HUES64 (cell line): ENCODE measurements at regions not wholly inside any gene's neighbourhood (a gene's known extent, or its start where the extent isn't known, plus 50 kb on each side); places are given as distances from the start of the nearest gene placed in this dataset.

Source experiments
- H3K27ac ChIP-seq: 2 replicates; pipeline ENCODE4 v1.7.0; 2013; ENCODE audit warnings: low read depth, low read length, inconsistent platforms
- H3K27me3 ChIP-seq: 2 replicates; pipeline ENCODE4 v1.6.1; 2013; ENCODE audit warnings: mild to moderate bottlenecking, low read length; ENCODE audit not compliant: insufficient read depth
- H3K36me3 ChIP-seq: 2 replicates; pipeline ENCODE4 v1.6.1; 2013; ENCODE audit warnings: mild to moderate bottlenecking, low read length; ENCODE audit not compliant: insufficient read depth
- H3K4me1 ChIP-seq: 2 replicates; pipeline ENCODE4 v1.6.1; 2013; ENCODE audit warnings: mild to moderate bottlenecking, low read length, moderate library complexity; ENCODE audit not compliant: insufficient read depth
- H3K4me3 ChIP-seq: 2 replicates; pipeline ENCODE4 v1.5.1; 2013; ENCODE audit warnings: mild to moderate bottlenecking, low read length, moderate library complexity
- H3K9ac ChIP-seq: 2 replicates; pipeline ENCODE4 v1.6.1; 2013; ENCODE audit warnings: mild to moderate bottlenecking, low read depth, low read length
- H3K9me3 ChIP-seq: 2 replicates; pipeline ENCODE4 v1.6.1; 2013; ENCODE audit warnings: low read depth, low read length; ENCODE audit not compliant: insufficient read depth
- WGBS: fragments of 150-250, 120-280 bp; methylation state at CpG from one replicate; pipeline ENCODE4 v1.1.7; 2013; ENCODE audit warnings: missing lambda C conversion rate; 5-methylcytosine and 5-hydroxymethylcytosine counted together

- H3K9me3 ChIP-seq = no peaks in the 10 kb centered on the region
- H3K9ac ChIP-seq = no peak overlapping the region
- H3K36me3 ChIP-seq = no peaks in the 10 kb centered on the region
- H3K27me3 ChIP-seq = no peaks in the 10 kb centered on the region
- 92% methylated on average over 3 of the region's 3 CpGs for WGBS
- peaks cover 3% of the 10 kb centered on the region; the same call in 1 of the 2 replicates for H3K4me1 ChIP-seq
- no peak overlapping the region for H3K27ac ChIP-seq
- H3K4me3 ChIP-seq = no peak overlapping the region
Observed at GRCh38 chr1:58038574-58038973, 508.0 kb downstream of the OMA1 start.

DNA sequence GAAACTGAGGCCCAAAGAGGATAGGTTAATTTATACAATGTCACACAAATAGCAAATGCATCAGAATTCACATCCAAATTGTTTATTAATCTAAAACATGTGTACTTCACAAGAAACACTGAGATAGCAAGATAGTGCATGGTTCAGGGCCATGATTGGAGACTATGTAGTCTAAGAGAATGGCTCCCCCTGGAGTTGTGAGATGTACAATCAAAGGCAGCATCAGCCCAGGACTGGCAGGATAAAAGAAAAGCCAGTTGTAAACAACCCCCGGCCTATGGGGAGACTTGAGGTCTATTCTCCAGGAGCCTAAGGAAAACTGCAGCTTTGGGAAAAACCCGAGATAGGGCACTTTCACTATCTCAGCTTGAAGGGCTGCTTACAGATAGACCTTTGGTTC lies 511.0 kb downstream of the OMA1 start:
- H3K27me3 ChIP-seq = no peaks in the 10 kb centered on the region
- no peaks in the 10 kb centered on the region for H3K9me3 ChIP-seq
- no peak overlapping the region for H3K4me3 ChIP-seq
- H3K9ac ChIP-seq = no peak overlapping the region
- WGBS = 83% methylated on average over 2 of the region's 2 CpGs
- H3K36me3 ChIP-seq = no peaks in the 10 kb centered on the region
- H3K27ac ChIP-seq = no peak overlapping the region
- H3K4me1 ChIP-seq = peaks cover 27% of the 10 kb centered on the region

GRCh38 chr1:58033311-58033710 lies 513.2 kb downstream of the OMA1 start:
- Histone ChIP-seq H3K4me3 (no peak overlapping the region), H3K27ac (peak overlapping the region; percentile 87; the same call in 1 of the 2 replicates), H3K9me3 (no peaks in the 10 kb centered on the region), H3K9ac (no peak overlapping the region), H3K4me1 (peaks cover 44% of the 10 kb centered on the region), H3K36me3 (no peaks in the 10 kb centered on the region), H3K27me3 (no peaks in the 10 kb centered on the region)
- WGBS = 87% methylated on average over 2 of the region's 2 CpGs

DNA sequence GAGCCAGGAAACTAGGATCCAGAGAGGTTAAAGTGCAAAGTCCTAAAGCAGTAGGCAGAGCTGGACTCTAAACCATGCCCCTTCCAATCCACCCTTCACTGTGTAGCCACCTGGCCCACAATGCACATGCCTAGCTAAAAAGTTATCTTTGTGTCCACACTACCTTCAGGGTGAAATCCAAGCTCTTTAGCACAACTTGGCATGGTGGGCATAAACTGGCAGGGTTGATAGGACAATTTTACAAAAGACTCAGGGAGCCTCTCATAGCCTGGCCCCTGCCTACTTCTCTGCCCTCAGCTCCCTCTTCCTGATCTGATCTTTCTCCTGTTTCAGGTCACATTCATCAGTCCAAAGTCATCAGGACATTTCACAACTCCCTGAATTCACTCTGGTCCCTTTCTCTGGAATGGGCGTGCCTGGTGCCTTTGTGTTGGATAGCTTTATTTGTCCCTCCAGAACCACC lies 513.9 kb downstream of the OMA1 start:
- Histone ChIP-seq H3K36me3 (no peaks in the 10 kb centered on the region), H3K4me3 (no peak overlapping the region), H3K4me1 (peaks cover 44% of the 10 kb centered on the region), H3K9ac (no peak overlapping the region), H3K27ac (peak overlapping the region; percentile 87; the same call in 1 of the 2 replicates), H3K9me3 (no peaks in the 10 kb centered on the region), H3K27me3 (no peaks in the 10 kb centered on the region)
- WGBS = 86% methylated on average over 1 of the region's 1 CpG

DNA sequence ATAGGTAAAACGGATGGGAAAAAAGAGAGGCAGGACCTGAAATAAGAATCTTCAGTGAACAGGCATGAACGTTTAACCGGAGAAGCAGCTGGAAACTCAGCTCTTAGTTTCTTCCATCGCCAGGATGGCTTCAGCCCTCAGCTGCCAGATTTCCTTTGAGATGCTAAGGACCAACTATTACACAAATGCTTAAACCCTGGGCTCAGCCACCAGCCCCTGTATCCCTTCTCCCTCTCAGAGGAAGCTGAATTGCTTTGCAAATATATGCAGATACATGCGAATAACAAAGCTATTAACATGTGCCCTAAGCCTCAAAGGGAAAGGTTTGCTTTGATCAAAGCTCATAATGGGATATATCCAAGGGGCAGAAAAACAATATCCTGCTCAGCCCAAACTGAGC lies 515.1 kb downstream of the OMA1 start:
- WGBS = 4% methylated on average over 5 of the region's 5 CpGs
- peaks cover 44% of the 10 kb centered on the region for H3K4me1 ChIP-seq
- H3K27ac ChIP-seq = peak overlapping the region; percentile 87

GRCh38 chr1:58030456-58030855 lies 516.1 kb downstream of the OMA1 start:
- peaks cover 44% of the 10 kb centered on the region for H3K4me1 ChIP-seq
- 77% methylated on average over 3 of the region's 3 CpGs for WGBS
- 0 out of 2 replicates have a peak overlapping the region, but pooled peaks have one; percentile 21 for H3K9ac ChIP-seq
- peak overlapping the region; percentile 87 for H3K27ac ChIP-seq
- H3K27me3 ChIP-seq = no peaks in the 10 kb centered on the region
- H3K4me3 ChIP-seq = no peak overlapping the region
- H3K9me3 ChIP-seq = no peaks in the 10 kb centered on the region
- H3K36me3 ChIP-seq = no peaks in the 10 kb centered on the region

More for the DNA sequence above, 515.1 kb downstream of the OMA1 start:
- Histone ChIP-seq H3K9ac (0 out of 2 replicates have a peak overlapping the region, but pooled peaks have one; percentile 21), H3K27me3 (no peaks in the 10 kb centered on the region), H3K9me3 (no peaks in the 10 kb centered on the region), H3K36me3 (no peaks in the 10 kb centered on the region), H3K4me3 (no peak overlapping the region)

- H3K36me3 ChIP-seq = no peaks in the 10 kb centered on the region
- H3K9me3 ChIP-seq = no peaks in the 10 kb centered on the region
- no peak overlapping the region for H3K4me3 ChIP-seq
- H3K27ac ChIP-seq = no peak overlapping the region
- H3K4me1 ChIP-seq = peaks cover 6% of the 10 kb centered on the region; the same call in 1 of the 2 replicates
- H3K27me3 ChIP-seq = no peaks in the 10 kb centered on the region
- no peak overlapping the region for H3K9ac ChIP-seq
- WGBS = 89% methylated on average over 3 of the region's 3 CpGs
Observed at GRCh38 chr1:58017641-58018040, 528.9 kb downstream of the OMA1 start.

DNA sequence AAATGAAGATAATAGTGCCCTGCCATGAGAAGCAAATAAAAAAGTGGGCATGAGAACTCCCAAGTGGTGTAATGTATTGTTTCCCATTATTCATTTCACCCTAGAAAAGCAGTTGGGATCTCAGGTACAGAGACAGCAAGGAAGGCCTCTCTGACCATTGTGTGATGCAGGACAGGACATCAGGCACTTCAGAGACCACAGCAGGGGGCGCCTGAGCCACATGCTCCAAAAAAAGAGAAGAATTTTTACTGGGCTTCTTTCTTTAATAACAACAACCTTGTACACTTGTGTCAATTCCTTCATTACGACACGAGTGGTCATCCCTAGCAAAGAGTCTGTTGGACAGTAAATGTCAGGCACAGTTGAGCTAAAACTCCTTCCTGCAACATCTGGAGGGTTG lies 533.3 kb downstream of the OMA1 start:
- Histone ChIP-seq H3K4me3 (no peak overlapping the region), H3K9me3 (no peaks in the 10 kb centered on the region), H3K27ac (no peak overlapping the region), H3K9ac (no peak overlapping the region), H3K27me3 (no peaks in the 10 kb centered on the region), H3K4me1 (peaks cover 4% of the 10 kb centered on the region; the same call in 1 of the 2 replicates), H3K36me3 (no peaks in the 10 kb centered on the region)
- 70% methylated on average over 3 of the region's 3 CpGs for WGBS

DNA sequence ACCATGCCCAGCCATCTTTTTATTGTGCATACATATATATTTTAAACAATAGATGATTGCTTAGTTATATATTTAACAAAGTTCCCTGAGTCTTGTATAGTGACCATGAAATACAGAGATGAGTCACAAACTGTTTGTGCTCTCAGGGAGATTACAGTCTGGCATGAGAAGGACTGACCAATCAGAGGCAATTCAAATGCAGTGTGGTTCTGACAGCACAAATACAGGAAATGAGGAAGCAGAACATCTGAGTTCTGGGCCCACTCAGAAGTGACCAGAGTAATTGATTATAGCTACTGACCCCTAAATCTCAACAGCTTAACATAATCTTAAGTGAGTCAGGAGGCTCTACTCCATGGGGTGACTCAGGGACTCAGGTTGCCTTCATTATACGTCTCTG lies 534.5 kb downstream of the OMA1 start:
- no peak overlapping the region for H3K9ac ChIP-seq
- H3K4me3 ChIP-seq = no peak overlapping the region
- H3K27me3 ChIP-seq = no peaks in the 10 kb centered on the region
- H3K36me3 ChIP-seq = no peaks in the 10 kb centered on the region
- WGBS = 84% methylated on average over 1 of the region's 1 CpG
- no peak overlapping the region for H3K27ac ChIP-seq
- H3K4me1 ChIP-seq = peaks cover 16% of the 10 kb centered on the region
- no peaks in the 10 kb centered on the region for H3K9me3 ChIP-seq

- no peaks in the 10 kb centered on the region for H3K9me3 ChIP-seq
- H3K36me3 ChIP-seq = no peaks in the 10 kb centered on the region
- no peaks in the 10 kb centered on the region for H3K27me3 ChIP-seq
- peaks cover 62% of the 10 kb centered on the region for H3K4me1 ChIP-seq
- H3K9ac ChIP-seq = 0 out of 2 replicates have a peak overlapping the region, but pooled peaks have one; percentile 13
- 20% methylated on average over 4 of the region's 4 CpGs for WGBS
- H3K4me3 ChIP-seq = no peak overlapping the region
- H3K27ac ChIP-seq = peak overlapping the region; percentile 75
Observed at GRCh38 chr1:58006421-58007046, 540.0 kb downstream of the OMA1 start.

DNA sequence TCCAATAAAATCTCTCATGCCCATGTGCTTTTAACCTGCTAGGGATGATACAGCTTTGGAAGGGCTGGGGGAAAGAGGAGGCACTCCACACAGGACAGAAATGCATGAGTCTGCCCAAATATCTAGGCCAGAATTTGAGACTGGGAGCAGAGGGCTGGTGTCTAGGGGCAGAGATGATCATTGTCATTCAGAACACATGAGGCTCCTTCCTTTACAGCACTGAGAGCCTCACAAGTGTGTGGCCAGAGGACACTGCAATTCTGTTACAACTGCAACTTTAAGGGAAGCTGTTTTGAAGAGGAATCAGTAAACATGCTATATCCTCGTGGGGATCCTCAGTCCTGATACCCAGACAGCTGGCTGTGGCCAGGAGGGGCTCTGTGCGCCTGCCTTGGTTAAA lies 541.3 kb downstream of the OMA1 start:
- Histone ChIP-seq H3K27me3 (no peaks in the 10 kb centered on the region), H3K36me3 (no peaks in the 10 kb centered on the region), H3K27ac (peak overlapping the region; percentile 75; the same call in 1 of the 2 replicates), H3K9me3 (no peaks in the 10 kb centered on the region), H3K4me1 (peaks cover 62% of the 10 kb centered on the region), H3K9ac (0 out of 2 replicates have a peak overlapping the region, but pooled peaks have one; percentile 20), H3K4me3 (no peak overlapping the region)
- 50% methylated on average over 2 of the region's 2 CpGs for WGBS
